HAP-1 (cell line): ENCODE measurements at regions not wholly inside any gene's neighbourhood (a gene's known extent, or its start where the extent isn't known, plus 50 kb on each side); places are given as distances from the start of the nearest gene placed in this dataset.

Experiments
- DNase-seq, 2 experiments: peaks; one replicate each; pipeline ENCODE4 v3.0.0-alpha.2; 2016 to 2020; ENCODE audit warnings: low spot score in 2 of 2
- H3K27me3 ChIP-seq: fragments of 250-450 bp; sonication (Bioruptor Pico); 2 replicates; pipeline ENCODE4 v1.5.1; 2020; ENCODE audit warnings: low read depth, mild to moderate bottlenecking, moderate library complexity
- H3K36me3 ChIP-seq: fragments of 250-450 bp; sonication (Bioruptor Pico); replicated peaks from 2 replicates; pipeline ENCODE4 v1.5.1; 2020; ENCODE audit warnings: mild to moderate bottlenecking
- H3K4me1 ChIP-seq: fragments of 250-450 bp; sonication (Bioruptor Pico); 2 replicates; pipeline ENCODE4 v1.5.1; 2020; ENCODE audit warnings: mild to moderate bottlenecking
- H3K4me3 ChIP-seq: fragments of 250-450 bp; sonication (Bioruptor Pico); 2 replicates; pipeline ENCODE4 v1.5.1; 2020; ENCODE audit warnings: mild to moderate bottlenecking, moderate library complexity
- H3K9me3 ChIP-seq: fragments of 250-450 bp; sonication (Bioruptor Pico); 2 replicates; pipeline ENCODE4 v1.5.1; 2020; ENCODE audit warnings: mild to moderate bottlenecking, moderate library complexity
- in situ Hi-C: fragments of 300-500 bp; cut with MboI; formaldehyde crosslinking; loops from 3 replicates; pipeline ENCODE4 v1.14.3; 2020; ENCODE audit warnings: low sequenced_read_pairs, inconsistent platforms, mixed read lengths

DNA sequence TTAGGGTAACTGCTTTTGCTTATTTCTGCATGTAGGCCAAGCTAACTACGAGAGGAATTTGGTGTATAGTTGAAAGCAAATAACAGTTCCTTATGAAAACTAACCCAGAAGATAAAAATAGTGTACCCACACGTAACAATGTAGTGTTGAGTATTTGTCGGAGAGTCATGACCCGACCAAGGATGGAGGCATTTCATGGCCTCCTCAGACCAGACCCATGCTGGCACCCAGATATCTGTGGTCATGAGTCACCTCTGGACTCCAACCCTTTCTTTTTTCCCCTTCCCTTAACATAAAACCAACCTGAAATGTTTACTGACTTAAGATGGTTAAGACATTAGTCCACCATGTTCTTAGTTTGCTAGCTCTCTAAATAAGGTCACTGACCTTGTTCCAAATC is 318.7 kb downstream of the NOL4 start:
- Histone ChIP-seq H3K4me1 (no peaks in the 10 kb centered on the region), H3K4me3 (no peak overlapping the region), H3K9me3 (no peaks in the 10 kb centered on the region), H3K27me3 (no peaks in the 10 kb centered on the region), H3K36me3 (no peaks in the 10 kb centered on the region)
- no peak for DNase-seq
- in situ Hi-C loops = no loop called here

DNA sequence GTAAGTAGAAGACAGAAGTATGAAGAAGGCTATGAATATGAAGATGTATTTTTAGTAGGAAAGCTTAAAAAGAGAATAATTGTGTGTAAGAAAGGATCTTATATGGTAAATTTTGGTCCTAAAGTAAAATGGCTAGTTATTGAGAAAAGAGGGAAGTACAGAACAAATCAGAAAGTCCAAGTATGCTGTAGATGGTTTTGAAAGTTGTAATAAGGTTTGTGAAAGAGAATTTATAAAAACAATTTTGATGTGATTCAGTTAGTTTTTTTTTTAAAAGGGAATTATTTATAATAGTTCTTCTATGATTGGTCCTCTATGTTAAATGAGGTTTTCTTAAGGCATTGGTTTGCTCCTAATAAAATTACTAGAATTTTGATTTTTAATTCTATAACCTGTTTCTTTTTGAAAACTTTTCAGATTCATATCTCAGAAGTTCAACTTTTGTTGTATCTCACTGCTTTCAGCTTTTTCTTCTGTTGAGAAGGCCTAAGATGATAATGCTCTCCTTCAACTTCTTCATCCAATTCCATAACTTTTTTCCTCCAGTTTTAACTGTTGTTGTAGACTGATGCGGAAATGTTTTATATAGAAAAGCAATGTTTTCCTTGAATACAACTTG is 322.7 kb downstream of the NOL4 start:
- in situ Hi-C loops = no loop called here
- no peak for DNase-seq
- no peaks in the 10 kb centered on the region for H3K9me3 ChIP-seq

DNA sequence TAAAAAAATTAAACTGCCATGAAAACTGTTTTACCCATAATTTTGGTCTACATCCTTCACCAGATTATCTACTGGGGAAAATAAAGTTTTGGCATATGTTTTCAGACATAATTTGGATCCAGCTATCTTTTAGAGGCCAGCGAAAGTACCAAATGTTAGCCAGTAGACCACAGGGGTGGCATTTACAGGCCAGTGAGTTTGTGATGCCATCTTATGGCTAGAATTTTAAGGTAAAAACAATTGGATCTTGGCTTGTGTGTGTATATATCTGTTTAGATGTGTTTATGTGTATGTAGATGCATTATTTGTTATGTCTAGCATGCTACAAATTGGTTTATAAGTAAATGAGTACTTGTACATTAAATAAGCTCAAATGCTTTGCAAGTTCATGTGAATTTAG is 322.6 kb downstream of the ASXL3 start:
- H3K36me3 ChIP-seq = no peaks in the 10 kb centered on the region
- in situ Hi-C loops = no loop called here
- DNase-seq = no peak
- H3K4me3 ChIP-seq = no peak overlapping the region
- no peaks in the 10 kb centered on the region for H3K27me3 ChIP-seq
- H3K4me1 ChIP-seq = no peaks in the 10 kb centered on the region
- no peaks in the 10 kb centered on the region for H3K9me3 ChIP-seq

More for the DNA sequence above, 322.7 kb downstream of the NOL4 start:
- H3K4me1 ChIP-seq = no peaks in the 10 kb centered on the region
- H3K36me3 ChIP-seq = no peaks in the 10 kb centered on the region
- H3K27me3 ChIP-seq = no peaks in the 10 kb centered on the region
- H3K4me3 ChIP-seq = no peak overlapping the region

DNA sequence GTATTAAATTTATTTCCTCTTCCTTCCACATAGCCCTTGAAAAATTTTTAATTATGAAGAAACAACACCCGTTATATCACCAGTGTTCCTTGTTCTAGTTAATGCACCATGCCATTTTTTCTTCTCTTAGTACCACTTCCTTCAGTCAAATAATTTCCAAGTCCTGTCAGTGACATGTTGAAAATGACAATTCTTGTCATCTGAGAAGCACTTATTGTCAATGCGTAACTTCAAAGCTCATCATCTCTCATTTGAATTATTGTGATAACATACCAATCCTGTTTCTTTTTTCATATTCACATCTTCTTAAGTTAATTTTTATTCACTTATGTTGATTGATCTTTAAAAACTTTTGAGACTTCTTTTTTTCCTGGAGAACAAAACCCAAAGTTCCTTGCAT is 320.4 kb downstream of the ASXL3 start:
- Histone ChIP-seq H3K36me3 (no peaks in the 10 kb centered on the region), H3K4me1 (no peaks in the 10 kb centered on the region), H3K4me3 (no peak overlapping the region), H3K27me3 (no peaks in the 10 kb centered on the region), H3K9me3 (no peaks in the 10 kb centered on the region)
- no peak for DNase-seq
- in situ Hi-C loops = no loop called here

DNA sequence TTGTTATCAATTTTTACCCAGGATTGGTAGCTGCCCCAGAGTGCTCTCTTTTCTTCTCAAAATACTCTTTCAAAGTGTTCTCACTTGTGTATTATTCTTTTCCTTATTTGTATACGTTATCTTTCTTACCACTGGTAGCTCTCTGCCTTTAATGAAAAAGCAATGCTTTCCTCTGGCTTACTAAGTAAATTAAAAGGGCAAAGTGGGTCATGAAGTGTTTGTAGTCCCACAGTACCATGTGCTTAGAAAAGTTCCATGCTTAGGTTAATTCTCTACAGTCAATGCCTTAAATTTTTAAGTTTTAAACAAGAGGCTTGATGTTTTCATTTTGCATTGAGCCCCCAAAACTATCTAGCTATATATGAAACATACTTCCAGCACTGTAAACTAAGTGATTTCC is 300.2 kb downstream of the ASXL3 start:
- H3K9me3 ChIP-seq = no peaks in the 10 kb centered on the region

DNA sequence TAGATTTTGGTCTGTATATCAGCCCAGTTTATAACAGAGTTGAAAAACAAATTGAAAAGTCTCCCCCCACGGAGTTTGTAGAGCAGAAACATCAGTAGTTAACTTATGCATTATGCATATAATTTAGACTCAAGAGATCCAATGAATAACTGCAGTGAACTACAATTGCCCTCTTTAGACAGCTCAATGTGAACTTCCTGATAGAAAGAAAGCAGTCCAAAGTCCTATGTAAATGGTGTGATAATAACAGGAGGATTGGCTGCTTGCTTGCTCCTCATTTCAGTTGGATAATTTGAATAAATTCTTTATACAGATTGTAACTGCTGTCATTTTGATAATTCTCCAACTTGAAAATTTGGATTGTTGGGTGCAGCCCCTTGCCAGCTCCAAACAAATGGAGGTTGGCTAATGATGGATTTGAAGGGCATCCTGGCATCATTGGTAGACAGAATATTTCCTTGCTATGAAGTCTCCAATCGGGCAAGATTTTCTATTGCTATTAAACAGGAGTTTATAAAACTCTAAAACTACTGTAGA is 297.1 kb downstream of the ASXL3 start:
- in situ Hi-C loops = no loop called here
- H3K9me3 ChIP-seq = no peaks in the 10 kb centered on the region
- no peaks in the 10 kb centered on the region for H3K27me3 ChIP-seq
- H3K4me1 ChIP-seq = no peaks in the 10 kb centered on the region
- H3K4me3 ChIP-seq = no peak overlapping the region
- no peaks in the 10 kb centered on the region for H3K36me3 ChIP-seq
- no peak for DNase-seq

More for the DNA sequence above, 300.2 kb downstream of the ASXL3 start:
- no peaks in the 10 kb centered on the region for H3K36me3 ChIP-seq
- no peaks in the 10 kb centered on the region for H3K27me3 ChIP-seq
- no peak for DNase-seq
- H3K4me1 ChIP-seq = no peaks in the 10 kb centered on the region
- H3K4me3 ChIP-seq = no peak overlapping the region
- in situ Hi-C loops = no loop called here

DNA sequence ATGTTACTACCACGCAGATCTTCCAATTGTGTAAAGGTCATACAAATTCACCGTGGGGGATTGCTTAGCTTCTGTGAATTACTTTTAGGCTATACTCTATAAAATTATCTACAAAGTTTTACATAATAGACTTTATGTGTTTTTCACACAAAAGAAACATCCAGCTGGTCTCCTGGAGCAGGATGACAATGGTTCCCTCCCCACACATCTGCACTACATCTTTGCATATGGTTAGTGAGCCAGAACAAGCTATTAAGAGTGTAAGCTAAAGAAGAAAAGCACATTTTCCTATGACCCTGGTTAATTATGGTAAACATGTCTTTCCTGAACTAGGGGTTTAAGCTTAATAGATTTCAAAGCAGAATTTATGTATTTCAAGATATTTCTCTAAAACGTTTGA is 295.1 kb downstream of the ASXL3 start:
- H3K9me3 ChIP-seq = no peaks in the 10 kb centered on the region
- H3K27me3 ChIP-seq = no peaks in the 10 kb centered on the region
- no peaks in the 10 kb centered on the region for H3K4me1 ChIP-seq
- no peak overlapping the region for H3K4me3 ChIP-seq
- H3K36me3 ChIP-seq = no peaks in the 10 kb centered on the region
- peak in 1 of 2 experiments; percentile 7 for DNase-seq
- in situ Hi-C loops = no loop called here

DNA sequence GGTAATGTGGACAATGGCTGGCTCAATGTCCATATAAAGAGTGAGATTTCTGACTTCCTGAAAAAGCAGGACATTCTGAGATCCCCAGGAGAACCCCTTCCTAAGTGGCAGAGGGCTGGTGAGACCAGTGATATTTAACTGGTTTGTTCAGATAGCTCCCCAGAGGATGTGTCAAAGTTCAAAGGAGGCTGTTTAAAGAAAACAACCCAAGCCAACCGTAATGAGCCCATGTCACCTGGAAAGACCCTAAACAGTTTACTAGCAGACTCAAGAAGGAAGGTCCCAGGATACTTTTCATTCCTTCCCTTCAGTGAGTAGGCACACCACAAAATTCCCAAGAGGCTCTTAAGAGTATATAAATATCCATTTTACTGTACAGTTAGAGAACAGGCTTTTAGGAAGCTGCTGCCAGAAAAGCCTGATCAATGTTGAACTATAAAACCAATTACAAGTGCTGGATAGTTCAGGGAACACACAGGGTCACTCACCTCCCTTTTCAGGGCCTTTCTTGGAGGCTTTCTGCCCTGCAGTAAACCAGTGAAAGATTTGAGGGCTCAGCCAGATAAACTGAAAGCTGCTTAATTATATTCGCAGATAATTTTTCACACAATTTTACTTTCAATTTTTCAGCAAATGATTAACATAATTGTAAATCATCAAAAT is 293.5 kb downstream of the ASXL3 start:
- H3K27me3 ChIP-seq = no peaks in the 10 kb centered on the region
- DNase-seq = no peak
- H3K36me3 ChIP-seq = no peaks in the 10 kb centered on the region
- H3K4me1 ChIP-seq = no peaks in the 10 kb centered on the region
- no peak overlapping the region for H3K4me3 ChIP-seq
- in situ Hi-C loops = no loop called here
- H3K9me3 ChIP-seq = no peaks in the 10 kb centered on the region

DNA sequence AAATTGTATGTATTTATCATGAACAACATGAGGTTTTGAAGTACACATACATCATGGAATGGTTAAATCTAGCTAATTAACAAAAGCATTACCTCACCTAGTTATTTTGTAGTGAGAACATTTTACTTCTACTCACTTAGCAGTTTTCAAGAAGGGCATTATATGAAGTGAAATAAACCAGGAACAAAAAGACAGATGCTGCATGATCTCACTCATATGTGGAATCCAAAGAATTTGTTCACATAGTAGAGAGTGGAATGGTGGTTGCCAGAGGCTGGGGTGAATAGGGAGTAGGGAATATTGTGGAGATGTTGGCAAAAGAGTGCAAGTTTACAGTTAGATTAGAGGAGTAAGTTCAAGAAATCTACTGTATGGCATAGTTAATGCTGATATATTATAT is 292.0 kb downstream of the ASXL3 start:
- Histone ChIP-seq H3K27me3 (no peaks in the 10 kb centered on the region), H3K9me3 (no peaks in the 10 kb centered on the region), H3K4me1 (no peaks in the 10 kb centered on the region), H3K4me3 (no peak overlapping the region), H3K36me3 (no peaks in the 10 kb centered on the region)
- in situ Hi-C loops = no loop called here
- DNase-seq = no peak

DNA sequence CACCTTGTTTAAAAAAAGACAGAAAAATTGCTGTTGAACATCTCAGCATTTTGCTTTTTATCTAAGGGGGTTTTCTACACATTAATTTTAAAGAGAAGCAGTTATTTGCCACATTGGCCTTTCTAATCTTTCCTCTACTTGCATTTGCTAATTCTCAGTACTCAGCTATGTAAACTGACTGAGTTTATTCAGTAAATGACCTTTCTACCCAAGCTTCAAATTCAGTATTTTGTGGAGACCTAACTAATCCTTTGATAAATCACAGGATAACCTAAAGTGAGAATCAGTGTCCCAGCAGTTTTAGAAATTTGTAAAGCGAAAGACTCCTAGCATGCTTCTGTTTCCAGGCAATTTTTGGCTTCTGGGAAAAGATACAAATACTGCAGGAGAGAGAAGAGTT is 288.4 kb downstream of the ASXL3 start:
- no peaks in the 10 kb centered on the region for H3K36me3 ChIP-seq
- H3K27me3 ChIP-seq = no peaks in the 10 kb centered on the region
- DNase-seq = no peak
- in situ Hi-C loops = no loop called here
- H3K9me3 ChIP-seq = no peaks in the 10 kb centered on the region; the same call in 1 of the 2 replicates
- H3K4me3 ChIP-seq = no peak overlapping the region
- H3K4me1 ChIP-seq = no peaks in the 10 kb centered on the region

DNA sequence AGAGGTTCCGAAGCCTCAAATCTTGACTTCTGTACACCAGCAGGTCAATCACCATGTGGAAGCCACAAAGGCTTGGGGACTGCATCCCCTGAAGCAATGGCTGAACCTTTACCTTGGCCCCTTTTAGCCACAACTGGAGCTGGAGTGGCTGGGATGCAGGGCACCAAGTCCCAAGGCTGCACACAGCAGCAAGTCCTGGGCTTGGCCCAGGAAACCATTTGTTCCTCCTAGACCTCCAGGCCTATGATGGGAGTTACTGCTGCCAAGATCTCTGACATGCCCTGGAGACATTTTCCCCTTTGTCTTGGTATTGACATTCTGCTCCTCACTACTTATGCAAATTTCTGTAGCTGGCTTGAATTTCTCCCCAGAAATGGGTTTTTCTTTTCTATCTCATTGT is 285.9 kb downstream of the ASXL3 start:
- no peaks in the 10 kb centered on the region for H3K4me1 ChIP-seq
- in situ Hi-C loops = no loop called here
- no peak for DNase-seq
- H3K27me3 ChIP-seq = no peaks in the 10 kb centered on the region
- H3K9me3 ChIP-seq = no peaks in the 10 kb centered on the region; the same call in 1 of the 2 replicates
- H3K4me3 ChIP-seq = no peak overlapping the region
- H3K36me3 ChIP-seq = no peaks in the 10 kb centered on the region

DNA sequence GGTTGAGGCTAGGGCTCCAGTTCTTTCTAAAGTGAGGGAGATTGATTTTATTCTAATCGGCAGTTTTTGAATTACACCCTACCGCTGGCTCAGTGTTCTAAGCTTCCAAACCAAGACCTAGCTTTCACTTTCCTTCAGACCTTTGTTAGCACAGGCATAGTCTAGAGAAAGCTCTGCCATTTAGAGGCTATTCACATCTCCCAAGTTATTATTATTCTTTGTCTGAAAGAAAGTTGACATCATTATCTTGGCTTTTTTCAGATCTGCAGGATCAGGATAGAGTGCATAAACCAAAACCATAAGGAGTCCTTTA is 276.8 kb downstream of the ASXL3 start:
- Histone ChIP-seq H3K27me3 (0 out of 2 replicates have a peak, but pooled peaks cover 2% of the 10 kb centered on the region), H3K4me1 (no peaks in the 10 kb centered on the region), H3K4me3 (no peak overlapping the region), H3K9me3 (no peaks in the 10 kb centered on the region), H3K36me3 (no peaks in the 10 kb centered on the region)
- DNase-seq = no peak
- in situ Hi-C loops = no loop called here

DNA sequence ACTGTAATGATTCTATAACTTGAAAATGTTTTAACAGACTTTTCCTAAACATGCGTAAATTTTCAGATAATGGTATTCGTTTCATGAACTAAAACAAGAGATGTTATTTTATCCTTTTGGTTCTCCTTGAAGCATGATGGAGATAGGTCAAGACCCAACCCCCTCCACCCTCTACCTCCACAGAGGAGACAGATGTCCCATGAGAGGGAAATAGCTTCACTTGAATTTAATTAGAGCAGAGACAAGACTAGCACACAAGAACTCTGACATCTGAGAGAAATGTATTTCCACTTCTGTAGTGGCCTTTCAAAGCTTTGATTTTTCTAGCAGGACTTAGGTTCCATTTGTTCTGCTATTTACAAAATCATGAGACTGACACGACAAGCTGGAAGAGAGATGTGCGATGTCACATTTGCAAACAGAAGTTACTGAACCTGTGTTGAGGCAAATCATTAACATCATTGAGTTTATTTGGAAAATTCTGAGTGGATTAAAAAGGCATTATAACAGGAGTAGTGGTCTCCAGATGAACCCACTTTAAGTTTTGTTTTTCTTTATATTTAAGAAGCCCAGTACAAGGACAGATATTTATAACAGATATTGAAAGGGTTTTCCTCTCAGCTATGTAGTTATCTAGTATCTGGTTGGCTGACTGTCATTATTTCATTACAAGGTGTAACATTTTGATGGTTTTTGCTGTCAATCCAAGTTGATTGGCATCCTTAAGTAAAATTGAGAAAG is 276.2 kb downstream of the ASXL3 start:
- H3K4me1 ChIP-seq = no peaks in the 10 kb centered on the region
- in situ Hi-C loops = no loop called here
- H3K4me3 ChIP-seq = no peak overlapping the region
- no peaks in the 10 kb centered on the region for H3K9me3 ChIP-seq
- 0 out of 2 replicates have a peak, but pooled peaks cover 2% of the 10 kb centered on the region for H3K27me3 ChIP-seq
- no peaks in the 10 kb centered on the region for H3K36me3 ChIP-seq
- DNase-seq = no peak

DNA sequence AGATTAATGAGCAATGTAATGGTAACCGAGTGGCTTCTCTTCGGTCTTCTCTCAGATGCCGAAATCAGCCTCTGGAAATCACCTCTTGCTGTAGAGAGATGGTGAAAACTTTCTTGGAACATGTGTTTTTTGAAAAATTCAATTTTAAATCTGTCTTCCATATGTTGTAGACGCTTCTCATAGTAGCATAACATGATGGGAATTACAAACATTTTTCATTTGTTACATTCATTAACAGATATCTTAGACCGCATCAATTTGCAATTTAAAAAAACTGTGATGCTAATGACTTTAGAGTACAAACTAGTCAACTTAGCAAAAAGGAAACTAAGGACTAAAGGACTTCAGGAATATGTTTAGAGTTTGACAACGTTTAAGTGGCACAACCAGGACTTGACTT is 275.2 kb downstream of the ASXL3 start:
- H3K27me3 ChIP-seq = 0 out of 2 replicates have a peak, but pooled peaks cover 2% of the 10 kb centered on the region
- H3K36me3 ChIP-seq = no peaks in the 10 kb centered on the region
- H3K4me3 ChIP-seq = no peak overlapping the region
- no peaks in the 10 kb centered on the region for H3K4me1 ChIP-seq
- H3K9me3 ChIP-seq = no peaks in the 10 kb centered on the region
- in situ Hi-C loops = no loop called here
- DNase-seq = no peak
